ENCODE measurements at regions not wholly inside any gene's neighbourhood (a gene's known extent, or its start where the extent isn't known, plus 50 kb on each side); places are given as distances from the start of the nearest gene placed in this dataset.
"Not testable (repeated sequence)": the region's sequence is repeated elsewhere in the genome, so short reads cannot be mapped to it uniquely, and the experiment has no call there.

DNA sequence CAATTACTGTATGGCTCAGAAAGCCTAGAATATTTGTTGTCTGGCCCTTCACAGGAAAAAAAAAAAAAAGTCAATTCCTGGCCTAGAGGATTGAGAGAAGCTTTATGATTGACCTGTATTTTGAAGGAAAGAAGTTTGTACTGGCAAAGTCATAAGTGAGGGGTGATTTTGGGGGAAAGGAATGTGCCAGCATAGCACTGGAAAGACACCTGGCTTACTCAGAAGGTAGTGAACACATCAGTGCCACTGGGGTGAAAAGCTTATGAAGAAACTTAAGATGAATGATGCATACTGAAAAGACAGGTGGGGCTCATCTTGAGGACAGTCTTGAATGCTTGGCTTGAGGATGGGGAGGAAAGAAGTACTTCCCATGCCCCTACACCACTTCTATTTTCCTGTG is 127.9 kb upstream of the RASA1 start:
- TF ChIP-seq, protein P1, sequence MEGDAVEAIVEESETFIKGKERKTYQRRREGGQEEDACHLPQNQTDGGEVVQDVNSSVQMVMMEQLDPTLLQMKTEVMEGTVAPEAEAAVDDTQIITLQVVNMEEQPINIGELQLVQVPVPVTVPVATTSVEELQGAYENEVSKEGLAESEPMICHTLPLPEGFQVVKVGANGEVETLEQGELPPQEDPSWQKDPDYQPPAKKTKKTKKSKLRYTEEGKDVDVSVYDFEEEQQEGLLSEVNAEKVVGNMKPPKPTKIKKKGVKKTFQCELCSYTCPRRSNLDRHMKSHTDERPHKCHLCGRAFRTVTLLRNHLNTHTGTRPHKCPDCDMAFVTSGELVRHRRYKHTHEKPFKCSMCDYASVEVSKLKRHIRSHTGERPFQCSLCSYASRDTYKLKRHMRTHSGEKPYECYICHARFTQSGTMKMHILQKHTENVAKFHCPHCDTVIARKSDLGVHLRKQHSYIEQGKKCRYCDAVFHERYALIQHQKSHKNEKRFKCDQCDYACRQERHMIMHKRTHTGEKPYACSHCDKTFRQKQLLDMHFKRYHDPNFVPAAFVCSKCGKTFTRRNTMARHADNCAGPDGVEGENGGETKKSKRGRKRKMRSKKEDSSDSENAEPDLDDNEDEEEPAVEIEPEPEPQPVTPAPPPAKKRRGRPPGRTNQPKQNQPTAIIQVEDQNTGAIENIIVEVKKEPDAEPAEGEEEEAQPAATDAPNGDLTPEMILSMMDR (IDR thresholded peaks at IDR 0.05; ENCODE audit: insufficient read depth, missing control alignments): no peak
- FAIRE-seq: no peak
- DNase-seq (ENCODE audit: insufficient read length, low spot score): no peak

DNA sequence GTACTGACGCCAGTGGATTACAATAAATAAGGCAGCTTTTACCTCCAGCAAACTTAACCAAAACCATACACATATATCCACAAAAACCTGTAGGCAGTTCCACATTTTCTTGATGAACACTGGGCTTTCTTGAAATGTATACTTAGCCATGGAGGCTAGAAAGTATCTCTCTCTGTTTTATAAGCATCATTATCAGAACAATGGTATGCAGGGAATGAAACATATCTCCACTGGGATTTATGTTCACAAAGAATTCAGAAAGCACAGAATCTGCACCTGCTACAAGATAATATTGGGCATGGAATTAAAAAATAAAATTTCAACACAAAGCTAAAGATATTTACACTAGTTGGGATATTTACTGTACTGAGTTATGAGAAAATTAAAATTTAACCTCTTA is 126.1 kb upstream of the RASA1 start:
- TF ChIP-seq, protein P1 (IDR thresholded peaks at IDR 0.05; ENCODE audit: insufficient read depth, missing control alignments): no peak
- FAIRE-seq (no peak), DNase-seq (ENCODE audit: insufficient read length, low spot score) (no peak)

DNA sequence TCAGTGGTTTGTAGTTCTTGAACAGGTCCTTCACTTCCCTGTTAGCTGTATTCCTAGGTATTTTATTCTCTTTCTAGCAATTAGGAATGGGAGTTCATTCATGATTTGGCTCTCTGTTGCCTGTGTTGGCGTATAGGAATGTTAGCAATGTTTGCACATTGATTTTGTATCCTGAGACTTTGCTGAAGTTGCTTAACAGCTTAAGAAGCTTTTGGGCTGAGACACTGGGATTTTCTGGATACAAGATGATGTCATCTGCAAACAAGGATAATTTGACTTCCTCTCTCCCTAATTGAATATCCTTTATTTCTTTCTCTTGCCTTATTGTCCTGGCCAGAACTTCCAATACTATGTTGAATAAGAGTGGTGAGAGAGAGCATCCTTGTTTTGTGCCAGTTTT is 121.8 kb upstream of the RASA1 start:
- not testable (repeated sequence) for DNase-seq (ENCODE audit: insufficient read length, low spot score); FAIRE-seq

DNA sequence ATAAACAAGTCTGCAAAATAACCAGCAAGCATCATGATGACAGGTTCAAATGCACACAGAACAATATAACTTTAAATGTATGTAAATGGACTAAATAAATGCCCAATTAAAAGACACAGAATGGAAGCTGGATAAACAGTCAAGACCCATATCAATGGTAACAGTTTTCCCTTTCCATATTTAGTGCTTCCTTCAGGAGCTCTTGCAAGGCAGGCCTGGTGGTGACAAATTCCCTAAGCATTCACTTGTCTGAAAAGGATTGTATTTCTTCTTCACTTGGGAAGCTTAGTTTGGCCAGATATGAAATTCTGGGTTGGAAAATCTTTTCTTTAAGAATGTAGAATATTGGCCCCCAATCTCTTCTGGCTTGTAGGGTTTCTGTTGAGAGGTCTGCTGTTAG is 120.2 kb upstream of the RASA1 start:
- no peak for FAIRE-seq
- TF ChIP-seq, protein P1 (IDR thresholded peaks at IDR 0.05; ENCODE audit: insufficient read depth, missing control alignments): no peak

DNA sequence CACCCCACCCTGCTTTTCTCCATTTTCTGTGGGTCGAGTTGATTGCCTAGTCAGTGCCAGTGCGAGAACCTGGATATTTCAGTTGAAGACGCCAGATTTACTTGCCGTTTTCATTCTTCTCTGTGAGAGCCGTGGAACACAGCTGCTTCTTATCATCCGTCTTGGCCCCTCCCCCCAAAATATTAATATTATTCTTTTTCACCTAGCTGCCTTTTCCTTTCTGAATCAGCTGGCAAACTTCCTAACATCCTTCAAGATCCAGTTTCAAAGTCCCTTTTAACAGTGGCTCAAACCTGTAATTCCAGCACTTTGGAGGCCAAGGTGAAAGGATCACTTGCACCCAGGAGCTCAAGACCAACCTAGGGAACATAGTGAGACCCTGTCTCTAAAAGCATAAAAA is 117.1 kb upstream of the RASA1 start:
- FAIRE-seq (no peak), DNase-seq (ENCODE audit: insufficient read length, low spot score) (no peak)
- TF ChIP-seq, protein P1 (IDR thresholded peaks at IDR 0.05; ENCODE audit: insufficient read depth, missing control alignments): no peak

More for the DNA sequence above, 120.2 kb upstream of the RASA1 start:
- no peak for DNase-seq (ENCODE audit: insufficient read length, low spot score)

DNA sequence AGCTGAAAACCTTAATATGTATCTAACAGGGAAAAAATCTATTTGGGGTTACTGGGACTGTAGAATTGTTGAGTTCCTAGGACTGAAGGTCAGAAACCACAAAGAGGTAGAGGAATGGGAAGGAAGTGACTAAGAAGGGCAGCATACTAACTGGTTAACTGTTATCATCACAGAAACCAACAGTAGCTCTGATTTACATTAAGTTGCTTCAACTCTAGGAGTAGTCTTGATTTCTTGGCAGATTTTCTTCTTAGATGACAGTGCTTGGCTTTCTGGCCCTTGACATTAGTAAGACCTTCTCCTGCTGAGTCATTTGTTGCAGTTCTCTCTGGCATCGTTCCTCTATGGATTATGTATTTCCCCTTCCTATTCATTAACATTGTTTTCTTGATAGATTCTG is 116.1 kb upstream of the RASA1 start:
- FAIRE-seq (no peak), DNase-seq (ENCODE audit: insufficient read length, low spot score) (no peak)
- TF ChIP-seq, protein P1 (IDR thresholded peaks at IDR 0.05; ENCODE audit: insufficient read depth, missing control alignments): no peak

DNA sequence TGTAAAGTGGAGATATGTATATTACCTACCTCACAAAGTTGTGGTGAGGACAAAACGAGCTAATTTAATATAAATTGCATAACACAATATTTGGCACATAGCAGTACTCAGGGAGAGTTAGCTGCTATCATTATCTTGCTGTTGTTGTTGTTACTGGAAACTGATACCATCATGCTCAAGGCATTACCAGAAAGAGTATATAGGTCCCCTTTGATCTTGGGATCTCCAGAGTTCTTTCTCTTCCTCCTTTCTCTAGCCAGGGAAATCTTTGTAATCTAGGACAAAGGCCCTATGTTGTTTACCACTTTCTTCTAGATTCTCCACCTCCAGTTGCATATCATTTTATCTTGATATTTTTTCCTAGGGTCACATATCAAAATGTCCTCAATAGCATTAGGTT is 114.8 kb upstream of the RASA1 start:
- FAIRE-seq (no peak), DNase-seq (ENCODE audit: insufficient read length, low spot score) (no peak)
- TF ChIP-seq, protein P1 (IDR thresholded peaks at IDR 0.05; ENCODE audit: insufficient read depth, missing control alignments): no peak

DNA sequence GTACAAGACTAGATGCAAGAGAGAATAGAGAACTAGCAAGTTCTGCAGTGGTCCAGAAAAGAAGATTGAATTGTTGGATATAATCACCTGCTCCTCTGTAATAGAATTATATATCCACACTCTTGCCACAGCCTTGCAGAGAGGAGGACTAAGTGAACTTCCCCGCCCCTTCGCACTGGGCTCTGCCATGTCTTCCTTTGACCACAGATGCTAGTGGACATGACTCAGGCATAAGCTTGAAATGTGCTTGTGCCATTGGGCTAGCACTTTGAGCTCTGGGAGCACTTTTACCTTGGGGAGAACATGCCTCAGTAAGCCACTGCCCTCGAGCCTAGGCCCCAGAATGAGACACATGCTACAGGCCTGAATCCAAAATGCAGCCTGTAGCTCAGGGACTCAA is 113.5 kb upstream of the RASA1 start:
- TF ChIP-seq, protein P1 (IDR thresholded peaks at IDR 0.05; ENCODE audit: insufficient read depth, missing control alignments): no peak
- DNase-seq (ENCODE audit: insufficient read length, low spot score): no peak
- no peak for FAIRE-seq
